Transverse colon (tissue), 4 donors: ENCODE measurements at regions not wholly inside any gene's neighbourhood (a gene's known extent, or its start where the extent isn't known, plus 50 kb on each side); places are given as distances from the start of the nearest gene placed in this dataset.
A peak's percentile ranks its signal among the peaks of the same experiment; 100 is the strongest.

Experiments
- DNase-seq: peaks from one replicate; pipeline ENCODE4 v3.0.0-alpha.2; 2019
- H3K27ac ChIP-seq, 4 donors: fragments of 200-600 bp; sonication (generic); 2 replicates each; pipeline ENCODE4 v1.5.1; 2016 to 2018; ENCODE audit warnings: inconsistent platforms in 4 of 4
- H3K27me3 ChIP-seq: fragments of 200-600 bp; sonication (generic); 2 replicates; pipeline ENCODE4 v1.5.1; 2017; ENCODE audit warnings: inconsistent platforms
- H3K36me3 ChIP-seq, 4 donors: fragments of 200-600 bp; sonication (generic); 2 replicates each; pipeline ENCODE4 v1.5.1; 2017 to 2019; ENCODE audit warnings: inconsistent platforms in 4 of 4
- H3K4me1 ChIP-seq, 4 donors: fragments of 200-600 bp; sonication (generic); 2 replicates each; pipeline ENCODE4 v1.5.1; 2017 to 2020; ENCODE audit warnings: inconsistent platforms in 4 of 4
- H3K4me3 ChIP-seq, 4 donors: fragments of 200-600 bp; sonication (generic); 1 replicate in 1 of 4; 2 replicates in 3 of 4; pipeline versions ENCODE4 v1.5.1 to v1.6.1; 2017 to 2019; ENCODE audit warnings: inconsistent platforms in 4 of 4
- H3K9me3 ChIP-seq, 2 donors: fragments of 200-600 bp; sonication (generic); 2 replicates each; pipeline ENCODE4 v1.5.1; 2017 to 2019; ENCODE audit warnings: inconsistent platforms in 2 of 2
- EP300 ChIP-seq: sonication (generic); formaldehyde crosslinking; IDR thresholded peaks from one replicate; pipeline ENCODE4 v1.6.1; 2017; ENCODE audit warnings: antibody characterized with exemption, low read depth
- POLR2A ChIP-seq: fragments of 450-650 bp; IDR thresholded peaks from one replicate; pipeline ENCODE4 v1.6.1; 2016; ENCODE audit warnings: antibody characterized with exemption, mild to moderate bottlenecking, moderate library complexity
- POLR2AphosphoS5 ChIP-seq, 3 donors: sonication (generic); formaldehyde crosslinking; IDR thresholded peaks; one replicate each; pipeline ENCODE4 v1.6.1; 2016; ENCODE audit warnings: antibody characterized with exemption in 3 of 3
- WGBS, 2 donors: methylation state at CpG; one replicate each; pipeline ENCODE4 v1.1.5; 2018; ENCODE audit warnings: low coverage in 1 of 2; 5-methylcytosine and 5-hydroxymethylcytosine counted together
- in situ Hi-C, 4 donors: fragments of 200-750 bp; cut with MboI; loops; one replicate each; pipeline versions ENCODE4 v1.15.0 to v1.15.1; 2017; ENCODE audit warnings: low sequenced_read_pairs in 3 of 4, low pct_ligation_motif_present in 1 of 4, low pct_unique_long_range_greater_than_20kb in 1 of 4
- intact Hi-C: fragments of 100-400 bp; cut with DNase I; formaldehyde crosslinking; loops from one replicate; pipeline ENCODE4 v1.15.1; 2023; ENCODE audit warnings: low total_unique reads
- TF ChIP-seq, protein P1 (sequence below), 5 experiments: fragments of 200-600 bp in 3 of 5; fragments of 450-650 bp in 2 of 5; sonication (generic) in 3 of 5; IDR thresholded peaks; 1 replicate in 2 of 5; 2 replicates in 3 of 5; pipeline ENCODE4 v1.5.1; 2016 to 2017; ENCODE audit warnings: antibody characterized with exemption in 5 of 5, inconsistent platforms in 3 of 5, mild to moderate bottlenecking in 2 of 5, moderate library complexity in 1 of 5

GRCh38 chr1:193674292-193674944 is 488.0 kb upstream of the B3GALT2 start:
- intact Hi-C loops = loop anchor here (2.0 kb wide), 1 partner anchor 60 kb away; no protein-coding TSS in a partner anchor
- WGBS, 2 donors = 47 to 60% methylated on average over 5 to 7 of the region's 7 CpGs

DNA sequence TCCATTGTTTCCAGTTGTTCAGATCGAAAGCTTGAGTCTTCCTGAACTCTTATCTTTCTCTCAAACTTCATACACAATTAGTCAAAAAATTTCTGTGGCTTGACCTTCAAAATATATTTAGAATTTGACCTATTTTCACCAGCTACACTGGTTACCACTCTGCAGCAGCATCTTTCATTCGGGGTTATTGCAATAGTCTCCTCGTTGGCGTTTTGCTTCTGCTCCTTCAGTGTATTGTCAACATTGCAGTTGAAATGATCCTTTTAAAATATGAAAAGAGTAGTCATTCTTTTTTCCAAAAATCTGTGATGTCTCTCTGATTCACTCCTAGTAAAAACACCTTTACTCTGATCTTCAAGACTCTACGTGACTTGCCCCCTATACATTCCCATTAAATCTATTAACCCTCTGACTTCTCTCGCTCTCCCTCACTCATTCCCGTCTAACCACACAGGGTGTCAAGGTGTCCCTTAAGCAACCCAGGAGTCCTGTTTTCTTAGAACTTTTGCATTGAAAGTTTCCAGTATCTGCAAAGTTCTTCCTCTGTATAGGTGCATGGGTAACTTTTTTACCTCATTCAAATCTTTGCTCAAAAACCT is 480.2 kb upstream of the B3GALT2 start:
- in situ Hi-C loops = no loop called here
- Histone ChIP-seq H3K4me3 (no peak overlapping the region), H3K4me1 (no peaks in the 10 kb centered on the region), H3K9me3 (no peaks in the 10 kb centered on the region), H3K27ac (no peak overlapping the region), H3K27me3 (no peaks in the 10 kb centered on the region), H3K36me3 (no peaks in the 10 kb centered on the region)
- 87 to 89% methylated on average over 7 of the region's 7 CpGs for WGBS, 2 donors
- TF ChIP-seq POLR2AphosphoS5 (IDR thresholded peaks at IDR 0.05) (no peak), EP300 (no peak), POLR2A (no peak)
- TF ChIP-seq, protein P1, sequence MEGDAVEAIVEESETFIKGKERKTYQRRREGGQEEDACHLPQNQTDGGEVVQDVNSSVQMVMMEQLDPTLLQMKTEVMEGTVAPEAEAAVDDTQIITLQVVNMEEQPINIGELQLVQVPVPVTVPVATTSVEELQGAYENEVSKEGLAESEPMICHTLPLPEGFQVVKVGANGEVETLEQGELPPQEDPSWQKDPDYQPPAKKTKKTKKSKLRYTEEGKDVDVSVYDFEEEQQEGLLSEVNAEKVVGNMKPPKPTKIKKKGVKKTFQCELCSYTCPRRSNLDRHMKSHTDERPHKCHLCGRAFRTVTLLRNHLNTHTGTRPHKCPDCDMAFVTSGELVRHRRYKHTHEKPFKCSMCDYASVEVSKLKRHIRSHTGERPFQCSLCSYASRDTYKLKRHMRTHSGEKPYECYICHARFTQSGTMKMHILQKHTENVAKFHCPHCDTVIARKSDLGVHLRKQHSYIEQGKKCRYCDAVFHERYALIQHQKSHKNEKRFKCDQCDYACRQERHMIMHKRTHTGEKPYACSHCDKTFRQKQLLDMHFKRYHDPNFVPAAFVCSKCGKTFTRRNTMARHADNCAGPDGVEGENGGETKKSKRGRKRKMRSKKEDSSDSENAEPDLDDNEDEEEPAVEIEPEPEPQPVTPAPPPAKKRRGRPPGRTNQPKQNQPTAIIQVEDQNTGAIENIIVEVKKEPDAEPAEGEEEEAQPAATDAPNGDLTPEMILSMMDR (IDR thresholded peaks at IDR 0.05) = no peak
- DNase-seq = no peak
- intact Hi-C loops = no loop called here

More at GRCh38 chr1:193674292-193674944, 488.0 kb upstream of the B3GALT2 start:
- no peaks in the 10 kb centered on the region for H3K27me3 ChIP-seq
- H3K27ac ChIP-seq = peak overlapping the region in 2 of 4 donors; percentile 10 to 42
- H3K9me3 ChIP-seq = no peaks in the 10 kb centered on the region
- no peak for TF ChIP-seq POLR2A
- no peak for TF ChIP-seq POLR2AphosphoS5 (IDR thresholded peaks at IDR 0.05)
- TF ChIP-seq, protein P1 (IDR thresholded peaks at IDR 0.05) = no peak
- TF ChIP-seq EP300 = no peak
- peaks cover 0 to 17% (median 4%) of the 10 kb centered on the region in 4 donors for H3K4me1 ChIP-seq
- H3K4me3 ChIP-seq = no peak overlapping the region
- in situ Hi-C loops = no loop called here
- no peaks in the 10 kb centered on the region for H3K36me3 ChIP-seq
- DNase-seq = no peak

GRCh38 chr1:193663965-193664364 is 477.6 kb upstream of the B3GALT2 start:
- in situ Hi-C loops = no loop called here
- Histone ChIP-seq H3K4me1 (no peaks in the 10 kb centered on the region), H3K27me3 (no peaks in the 10 kb centered on the region), H3K36me3 (no peaks in the 10 kb centered on the region), H3K9me3 (no peaks in the 10 kb centered on the region), H3K27ac (no peak overlapping the region), H3K4me3 (no peak overlapping the region)
- TF ChIP-seq, protein P1 (IDR thresholded peaks at IDR 0.05) = no peak
- TF ChIP-seq POLR2AphosphoS5 (IDR thresholded peaks at IDR 0.05) (no peak), EP300 (no peak), POLR2A (no peak)
- intact Hi-C loops = no loop called here
- DNase-seq = no peak

- intact Hi-C loops = no loop called here
- Histone ChIP-seq H3K36me3 (no peaks in the 10 kb centered on the region), H3K27me3 (no peaks in the 10 kb centered on the region), H3K4me3 (no peak overlapping the region), H3K27ac (no peak overlapping the region), H3K9me3 (no peaks in the 10 kb centered on the region), H3K4me1 (peaks cover 0 to 6% (median 0%) of the 10 kb centered on the region in 4 donors)
- DNase-seq = no peak
- WGBS, 2 donors = 80 to 82% methylated on average over 2 of the region's 2 CpGs
- TF ChIP-seq POLR2A = no peak
- no peak for TF ChIP-seq EP300
- TF ChIP-seq POLR2AphosphoS5 (IDR thresholded peaks at IDR 0.05) = no peak
- TF ChIP-seq, protein P1 (IDR thresholded peaks at IDR 0.05) = no peak
- in situ Hi-C loops = no loop called here
These were observed 475.6 kb upstream of the B3GALT2 start for GRCh38 chr1:193662030-193662429.
